ENCODE measurements at regions not wholly inside any gene's neighbourhood (a gene's known extent, or its start where the extent isn't known, plus 50 kb on each side); places are given as distances from the start of the nearest gene placed in this dataset.

DNA sequence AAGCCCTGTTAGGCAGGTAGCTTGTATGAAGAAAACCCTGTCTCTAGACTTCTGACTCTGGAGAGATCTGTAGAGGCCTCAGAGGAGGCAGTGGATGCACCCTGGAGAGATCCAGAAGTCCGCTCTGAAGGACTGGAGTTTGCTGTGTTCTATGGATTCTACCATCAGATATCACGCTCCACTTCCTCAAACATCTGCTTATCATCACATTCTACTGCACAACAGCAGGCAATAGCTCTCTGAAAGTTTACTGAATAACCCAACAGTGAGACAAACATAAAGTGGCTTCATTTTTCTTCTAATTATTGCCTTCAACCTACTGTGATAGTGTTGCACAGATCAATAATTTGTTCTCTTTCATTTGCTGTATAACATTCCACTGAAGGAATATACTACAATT is 59.0 kb upstream of the OR9Q1 start:
- H3K9ac ChIP-seq, result no peak overlapping the region
- H3K4me3 ChIP-seq, result no peak overlapping the region
- H2AFZ ChIP-seq, result no peak overlapping the region
- H3K9me3 ChIP-seq (ENCODE audit: low read depth), result no peaks in the 10 kb centered on the region
- 13 to 29% methylated on average over 2 of the region's 2 CpGs for WGBS, 2 experiments (ENCODE audit: low coverage in 1 of 2, low lambda C conversion rate in 2 of 2, missing lambda C conversion rate in 2 of 2)
- H3K36me3 ChIP-seq (ENCODE audit: low read depth), result no peaks in the 10 kb centered on the region
- no peak overlapping the region for H3K4me2 ChIP-seq (ENCODE audit: unreplicated experiment)
- no peak overlapping the region for H3K27ac ChIP-seq
- H3K27me3 ChIP-seq (replicated peaks; ENCODE audit: insufficient read depth), result peaks cover 21% of the 10 kb centered on the region
- in situ Hi-C loops (cut with MboI), result no loop called here
- H3K79me2 ChIP-seq (ENCODE audit: insufficient read depth), result no peaks in the 10 kb centered on the region
- no peak for TF ChIP-seq EZH2 (IDR thresholded peaks at IDR 0.05; ENCODE audit: insufficient read depth, poor library complexity, severe bottlenecking)
- TF ChIP-seq EZH2phosphoT487 (IDR thresholded peaks at IDR 0.05; ENCODE audit: insufficient read depth, low read depth), result no peak
- H3K4me1 ChIP-seq (ENCODE audit: insufficient read depth), result no peaks in the 10 kb centered on the region
- H3K9me2 ChIP-seq (ENCODE audit: insufficient read depth), result no peaks in the 10 kb centered on the region
- DNase-seq, result no peak
- no peaks in the 10 kb centered on the region for H3F3A ChIP-seq (ENCODE audit: insufficient read depth)
- no peaks in the 10 kb centered on the region for H4K20me1 ChIP-seq (ENCODE audit: insufficient read depth)

DNA sequence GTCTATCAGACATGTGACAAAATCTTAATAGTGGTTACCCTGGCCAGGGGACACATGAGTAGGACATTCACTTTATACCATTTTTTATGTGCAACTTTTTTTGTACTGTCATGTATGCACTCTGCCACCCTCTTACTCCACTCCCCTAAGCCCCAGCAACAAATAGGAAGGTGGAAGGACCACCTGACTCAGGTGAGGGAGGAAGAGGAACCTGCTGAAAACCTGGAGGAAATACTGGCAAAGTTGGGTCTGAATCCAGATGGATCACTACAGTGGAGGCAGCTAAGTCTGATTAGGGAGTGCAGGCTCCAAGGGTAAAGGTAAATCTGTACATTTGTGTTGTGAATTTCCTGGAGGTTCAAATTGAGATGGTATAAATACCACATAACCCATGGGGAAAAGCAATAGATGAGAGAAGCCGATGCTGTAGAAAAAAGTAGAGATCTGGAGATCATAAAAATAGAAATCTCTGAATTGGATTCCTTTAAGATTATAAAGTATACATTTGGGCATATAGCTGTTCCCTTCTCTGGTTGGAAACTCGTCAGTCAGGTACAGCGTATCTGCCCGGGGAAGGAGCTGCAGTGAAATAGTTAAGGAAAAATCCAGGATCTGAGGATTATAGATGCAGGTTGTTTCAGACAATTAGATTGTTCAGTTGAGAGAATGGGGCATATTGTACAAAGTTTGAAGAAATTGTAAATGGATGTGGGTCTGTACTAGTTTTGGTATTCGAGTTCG is 52.2 kb upstream of the OR9Q1 start:
- Histone ChIP-seq H3K9me3 (ENCODE audit: low read depth) (no peaks in the 10 kb centered on the region), H3K9me2 (ENCODE audit: insufficient read depth) (no peaks in the 10 kb centered on the region), H3K27me3 (replicated peaks; ENCODE audit: insufficient read depth) (no peaks in the 10 kb centered on the region), H2AFZ (no peak overlapping the region), H3F3A (ENCODE audit: insufficient read depth) (no peaks in the 10 kb centered on the region), H3K27ac (no peak overlapping the region), H3K9ac (no peak overlapping the region), H3K4me1 (ENCODE audit: insufficient read depth) (peaks cover 8% of the 10 kb centered on the region; the same call in 1 of the 2 replicates), H3K4me3 (no peak overlapping the region), H3K79me2 (ENCODE audit: insufficient read depth) (no peaks in the 10 kb centered on the region), H3K4me2 (ENCODE audit: unreplicated experiment) (no peak overlapping the region), H3K36me3 (ENCODE audit: low read depth) (no peaks in the 10 kb centered on the region), H4K20me1 (ENCODE audit: insufficient read depth) (no peaks in the 10 kb centered on the region)
- 57 to 58% methylated on average over 6 of the region's 6 CpGs for WGBS, 2 experiments (ENCODE audit: low coverage in 1 of 2, low lambda C conversion rate in 2 of 2, missing lambda C conversion rate in 2 of 2)
- TF ChIP-seq EZH2 (IDR thresholded peaks at IDR 0.05; ENCODE audit: insufficient read depth, poor library complexity, severe bottlenecking) (no peak), EZH2phosphoT487 (IDR thresholded peaks at IDR 0.05; ENCODE audit: insufficient read depth, low read depth) (no peak)
- no peak for DNase-seq
- in situ Hi-C loops (cut with MboI), result no loop called here

DNA sequence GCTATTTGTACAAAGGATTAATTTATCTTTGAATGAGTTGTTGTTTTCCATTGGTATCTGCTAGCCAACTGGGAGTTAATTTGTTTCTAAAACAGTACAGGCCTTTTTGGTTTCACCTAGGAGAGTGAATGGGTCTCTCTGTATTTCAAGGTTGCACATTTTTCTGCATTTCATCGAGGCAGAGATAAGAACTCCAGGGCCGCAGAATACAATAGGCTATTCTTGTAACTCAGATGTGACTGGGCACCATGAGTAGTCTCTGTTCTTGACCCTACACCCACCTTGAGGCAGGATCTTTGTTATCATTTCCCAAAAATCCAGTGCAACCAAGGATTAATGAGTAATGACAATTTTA is 51.7 kb upstream of the OR9Q1 start:
- in situ Hi-C loops (cut with MboI), result no loop called here
- 40 to 51% methylated on average over 2 of the region's 2 CpGs for WGBS, 2 experiments (ENCODE audit: low coverage in 1 of 2, low lambda C conversion rate in 2 of 2, missing lambda C conversion rate in 2 of 2)
- TF ChIP-seq EZH2 (IDR thresholded peaks at IDR 0.05; ENCODE audit: insufficient read depth, poor library complexity, severe bottlenecking) (no peak), EZH2phosphoT487 (IDR thresholded peaks at IDR 0.05; ENCODE audit: insufficient read depth, low read depth) (no peak)

More for the DNA sequence above, 51.7 kb upstream of the OR9Q1 start:
- Histone ChIP-seq H3K4me3 (no peak overlapping the region), H3K36me3 (ENCODE audit: low read depth) (no peaks in the 10 kb centered on the region), H3K4me2 (ENCODE audit: unreplicated experiment) (no peak overlapping the region), H3K4me1 (ENCODE audit: insufficient read depth) (peaks cover 8% of the 10 kb centered on the region; the same call in 1 of the 2 replicates), H2AFZ (no peak overlapping the region), H3K27me3 (replicated peaks; ENCODE audit: insufficient read depth) (no peaks in the 10 kb centered on the region), H3K9ac (no peak overlapping the region), H3F3A (ENCODE audit: insufficient read depth) (no peaks in the 10 kb centered on the region), H3K27ac (no peak overlapping the region), H3K79me2 (ENCODE audit: insufficient read depth) (no peaks in the 10 kb centered on the region), H3K9me3 (ENCODE audit: low read depth) (no peaks in the 10 kb centered on the region), H4K20me1 (ENCODE audit: insufficient read depth) (no peaks in the 10 kb centered on the region), H3K9me2 (ENCODE audit: insufficient read depth) (no peaks in the 10 kb centered on the region)
- DNase-seq, result no peak

Measured in GM23248 (cell line).